Sciatic nerve (tissue), 2 donors: ENCODE measurements at regions not wholly inside any gene's neighbourhood (a gene's known extent, or its start where the extent isn't known, plus 50 kb on each side); places are given as distances from the start of the nearest gene placed in this dataset.

ENCODE experiments used
- ATAC-seq: fragments of 200-7000 bp; cut with Tn5 transposase; one replicate; pipeline ENCODE4 v1.9.1; 2020; ENCODE audit warnings: mild to moderate bottlenecking, moderate library complexity
- DNase-seq: peaks from one replicate; pipeline ENCODE4 v3.0.0-alpha.2; 2020; ENCODE audit warnings: low spot score
- intact Hi-C: fragments of 100-400 bp; cut with DNase I; formaldehyde crosslinking; loops from one replicate; pipeline ENCODE4 v1.14.2; 2022
- donor health status: DM: no; HTN: no; CAD: no.
- donor health status: DM: no; HTN: no; CAD: no.

- no peak for DNase-seq
- no peak for ATAC-seq
- intact Hi-C loops = no loop called here
Observed at GRCh38 chr4:111689731-111690130, 455.5 kb upstream of the FAM241A start.

DNA sequence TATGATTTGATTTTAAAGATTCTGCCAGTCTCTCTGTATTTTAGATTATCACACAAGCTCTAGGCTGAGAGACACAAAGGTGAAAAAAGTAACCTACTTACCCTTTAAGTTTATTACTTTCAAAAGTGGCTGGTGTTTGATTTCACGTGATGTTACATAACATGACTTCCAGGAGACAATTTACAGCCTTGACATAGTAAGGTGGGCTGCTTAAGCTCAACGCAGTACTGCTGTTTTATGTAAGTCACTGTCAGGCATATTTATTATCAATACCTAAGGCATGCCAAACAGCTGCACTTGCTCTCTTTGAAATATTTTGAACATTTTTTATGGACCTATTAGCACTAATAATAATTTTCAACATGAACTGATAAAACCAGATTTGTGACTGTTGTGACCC is 451.5 kb upstream of the FAM241A start:
- intact Hi-C loops = no loop called here
- DNase-seq (no peak), ATAC-seq (no peak)

GRCh38 chr4:111695677-111696076 is 449.6 kb upstream of the FAM241A start:
- no peak for ATAC-seq

DNA sequence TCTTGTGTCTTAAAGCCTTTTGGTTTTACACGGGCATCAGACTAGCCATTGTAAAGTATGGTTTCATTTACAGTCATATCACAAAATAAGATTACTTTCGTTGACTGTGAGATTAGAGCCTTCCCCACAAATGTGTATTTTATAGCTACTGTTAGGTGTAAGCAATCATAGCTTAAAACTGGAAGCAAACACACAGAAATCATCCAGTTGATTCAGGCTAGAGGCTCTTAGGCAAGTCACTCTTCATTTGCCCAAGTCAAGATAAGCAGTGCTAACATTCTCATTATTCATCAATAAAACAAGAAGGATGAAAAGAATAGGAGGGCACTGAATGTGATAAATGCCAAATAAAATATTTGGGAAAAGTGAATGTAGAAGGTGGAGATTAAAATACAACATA is 448.7 kb upstream of the FAM241A start:
- intact Hi-C loops = no loop called here
- DNase-seq (no peak), ATAC-seq (no peak)

More at GRCh38 chr4:111695677-111696076, 449.6 kb upstream of the FAM241A start:
- no peak for DNase-seq
- intact Hi-C loops = no loop called here

GRCh38 chr4:111697176-111697942 is 447.9 kb upstream of the FAM241A start:
- ATAC-seq (no peak), DNase-seq (no peak)
- intact Hi-C loops = no loop called here

DNA sequence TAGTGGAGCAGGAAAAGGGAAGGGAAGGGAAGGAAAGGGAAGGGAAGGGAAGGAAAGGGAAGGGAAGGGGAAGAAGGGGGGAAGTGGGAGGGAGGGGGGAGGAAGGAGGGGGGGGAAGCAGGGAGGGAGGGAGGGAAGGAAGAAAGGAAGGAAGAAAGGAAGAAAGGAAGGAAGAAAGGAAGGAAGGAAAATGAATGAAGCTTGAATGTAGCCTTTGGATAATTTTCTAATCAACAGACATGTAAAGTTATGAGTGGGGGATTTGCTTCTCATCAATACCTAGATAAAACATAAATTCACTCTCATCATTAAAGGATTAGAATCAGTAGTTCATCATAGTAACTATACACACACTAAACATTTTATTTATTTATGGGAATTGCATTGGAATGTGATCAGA is 446.9 kb upstream of the FAM241A start:
- DNase-seq (no peak), ATAC-seq (no peak)
- intact Hi-C loops = no loop called here

GRCh38 chr4:111699165-111699564 is 446.1 kb upstream of the FAM241A start:
- ATAC-seq (no peak), DNase-seq (no peak)
- intact Hi-C loops = no loop called here

GRCh38 chr4:111701102-111701501 is 444.2 kb upstream of the FAM241A start:
- intact Hi-C loops = no loop called here
- no peak for DNase-seq
- ATAC-seq = no peak

DNA sequence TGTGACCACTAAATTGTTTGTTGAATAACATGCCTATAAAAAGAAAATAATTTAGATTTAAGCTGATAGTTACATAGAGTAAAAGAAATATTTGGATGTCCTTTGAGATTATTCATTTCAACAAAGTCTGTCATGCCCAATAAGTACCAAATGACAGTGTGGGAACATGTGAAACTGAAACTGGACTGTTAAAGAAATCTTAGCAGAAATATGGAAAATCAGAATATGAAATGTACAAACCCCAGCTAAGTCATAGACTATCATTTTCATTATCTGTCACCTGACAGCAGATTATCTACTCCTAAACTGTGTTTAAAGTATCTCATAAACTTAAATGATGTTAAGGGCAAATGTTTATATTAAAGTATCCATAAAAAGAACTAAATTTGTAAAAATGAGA is 437.8 kb upstream of the FAM241A start:
- intact Hi-C loops = no loop called here
- no peak for ATAC-seq
- DNase-seq = no peak

- intact Hi-C loops = no loop called here
- ATAC-seq = no peak
Observed at GRCh38 chr4:111712093-111712677, 433.1 kb upstream of the FAM241A start.

GRCh38 chr4:111713276-111713675 is 432.0 kb upstream of the FAM241A start:
- intact Hi-C loops = no loop called here

More at GRCh38 chr4:111712093-111712677, 433.1 kb upstream of the FAM241A start:
- DNase-seq = no peak

DNA sequence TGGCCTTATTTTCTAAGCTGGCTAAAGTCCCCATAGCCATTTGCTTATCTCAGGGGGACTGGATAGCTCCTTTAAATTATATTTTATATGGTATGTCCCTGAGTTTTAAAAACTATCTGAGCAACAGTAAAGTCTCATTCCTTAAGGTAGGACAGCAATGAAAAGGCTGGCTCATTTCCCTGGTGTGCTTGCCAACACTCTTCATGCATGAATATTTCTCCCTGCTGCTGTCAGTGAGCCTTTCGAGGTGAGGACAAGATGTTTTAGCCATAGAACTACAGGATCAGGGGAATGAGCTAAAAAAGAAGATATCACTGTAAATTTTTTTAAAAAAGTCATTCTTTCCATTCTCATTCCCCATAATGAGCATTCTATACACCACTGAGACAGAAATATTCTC is 427.3 kb upstream of the FAM241A start:
- no peak for ATAC-seq
- DNase-seq = no peak
- intact Hi-C loops = no loop called here

More at GRCh38 chr4:111713276-111713675, 432.0 kb upstream of the FAM241A start:
- no peak for DNase-seq
- no peak for ATAC-seq

GRCh38 chr4:111718763-111719559 is 426.3 kb upstream of the FAM241A start:
- ATAC-seq = no peak
- intact Hi-C loops = no loop called here

DNA sequence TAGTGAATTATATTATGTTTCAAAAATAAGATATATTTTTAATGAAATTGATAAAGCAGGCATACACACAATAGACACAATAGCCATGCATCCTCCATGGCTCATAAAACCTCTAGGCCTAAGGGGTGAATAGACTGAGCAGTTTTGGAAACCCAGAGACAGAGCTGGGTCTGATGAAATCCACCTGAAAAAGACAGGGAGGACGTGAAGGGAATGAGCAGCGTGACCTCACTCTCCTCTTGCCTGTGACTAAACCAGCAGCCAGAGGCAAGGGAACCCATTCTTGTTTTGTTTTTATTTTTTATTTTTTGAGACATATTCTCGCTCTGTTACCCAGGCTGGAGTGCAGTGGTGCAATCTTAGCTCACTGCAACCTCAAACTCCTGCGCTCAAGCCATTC is 424.4 kb upstream of the FAM241A start:
- ATAC-seq = no peak
- no peak for DNase-seq
- intact Hi-C loops = no loop called here

More at GRCh38 chr4:111718763-111719559, 426.3 kb upstream of the FAM241A start:
- DNase-seq = no peak

- intact Hi-C loops = no loop called here
- ATAC-seq = no peak
- no peak for DNase-seq
Observed at GRCh38 chr4:111722213-111722720, 423.0 kb upstream of the FAM241A start.

DNA sequence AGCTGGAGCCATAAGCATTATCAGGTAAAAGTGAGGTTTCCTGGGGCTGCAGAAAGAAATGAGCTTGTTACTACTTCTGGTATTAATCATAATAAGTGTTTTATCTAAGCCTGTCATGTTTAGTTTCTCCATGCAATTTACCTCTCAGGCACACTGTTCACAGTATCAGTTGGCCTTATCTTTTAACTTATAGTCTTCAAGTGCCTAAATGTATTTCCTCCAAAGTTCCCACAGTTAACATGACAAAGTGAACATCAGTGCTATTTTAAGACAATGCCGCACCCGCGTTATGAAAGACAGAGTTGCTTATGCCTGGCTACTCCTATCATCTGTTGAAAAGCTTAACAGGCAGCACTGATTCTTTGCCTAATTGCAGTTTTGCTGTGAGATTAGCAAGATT is 408.7 kb upstream of the FAM241A start:
- intact Hi-C loops = no loop called here
- DNase-seq (no peak), ATAC-seq (no peak)

GRCh38 chr4:111744847-111745246 is 400.4 kb upstream of the FAM241A start:
- intact Hi-C loops = no loop called here
- ATAC-seq (no peak), DNase-seq (no peak)

DNA sequence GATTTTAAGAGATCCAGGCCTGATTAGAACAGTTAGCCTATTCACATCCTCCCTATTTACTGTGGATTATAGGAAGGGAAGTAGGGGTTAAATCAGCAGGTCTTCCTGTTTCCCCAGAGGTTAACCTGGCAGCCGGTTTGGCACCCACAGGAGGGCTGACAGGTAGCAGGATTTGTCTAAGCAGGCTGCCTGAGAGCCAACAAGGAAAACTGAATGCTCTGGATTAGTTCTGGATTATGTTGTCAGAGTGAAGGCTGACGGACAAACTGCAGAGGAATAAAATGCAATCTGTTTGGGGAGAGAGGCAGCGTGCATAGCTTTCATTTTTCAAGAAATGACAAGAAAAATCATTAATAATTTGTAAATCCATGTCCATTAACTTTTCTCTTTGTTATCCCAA is 397.1 kb upstream of the FAM241A start:
- intact Hi-C loops = no loop called here
- ATAC-seq = no peak
- no peak for DNase-seq

- DNase-seq = no peak
- intact Hi-C loops = no loop called here
- no peak for ATAC-seq
Observed at GRCh38 chr4:111754003-111754402, 391.3 kb upstream of the FAM241A start.

DNA sequence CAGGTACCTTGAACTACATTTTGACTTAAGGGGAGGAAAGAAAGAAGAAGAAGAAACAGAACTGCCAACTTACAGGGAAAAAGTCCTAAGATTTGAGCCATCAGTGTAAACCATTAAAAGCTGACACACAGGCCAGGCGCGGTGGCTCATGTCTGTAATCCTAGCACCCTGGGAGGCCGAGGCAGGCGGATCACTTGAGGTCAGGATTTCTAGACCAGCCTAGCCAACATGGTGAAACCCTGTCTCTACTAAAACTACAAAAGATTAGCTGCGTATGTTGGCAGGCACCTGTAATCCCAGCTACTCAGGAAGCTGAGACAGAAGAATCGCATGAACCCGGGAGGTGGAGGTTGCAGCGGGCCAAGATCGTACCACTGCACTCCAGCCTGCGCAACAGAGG is 389.7 kb upstream of the FAM241A start:
- ATAC-seq (no peak), DNase-seq (no peak)
- intact Hi-C loops = no loop called here
